OCI-LY3 (cell line): ENCODE measurements at regions not wholly inside any gene's neighbourhood (a gene's known extent, or its start where the extent isn't known, plus 50 kb on each side); places are given as distances from the start of the nearest gene placed in this dataset.

ENCODE experiments used
- H2AFZ ChIP-seq: fragments of 200-600, 300-600 bp; shearing (Covaris generic); 2 replicates; pipeline ENCODE4 v1.6.0; 2014; ENCODE audit warnings: antibody characterized with exemption, low read depth, low read length
- H3K27ac ChIP-seq: fragments of 200-600, 300-600 bp; sonication (generic); 2 replicates; pipeline ENCODE4 v1.5.1; 2014; ENCODE audit warnings: mild to moderate bottlenecking, low read length, moderate library complexity, mixed read lengths
- H3K27me3 ChIP-seq: fragments of 200-600, 300-600 bp; sonication (generic); 2 replicates; pipeline ENCODE4 v1.6.1; 2014; ENCODE audit warnings: low read depth, low read length, mixed read lengths
- H3K36me3 ChIP-seq: fragments of 200-600, 300-600 bp; sonication (generic); replicated peaks from 2 replicates; pipeline ENCODE3; 2014; ENCODE audit warnings: low read depth, low read length, mixed read lengths
- H3K4me1 ChIP-seq: fragments of 300-600, 200-600 bp; sonication (generic); 2 replicates; pipeline ENCODE4 v1.6.1; 2014; ENCODE audit warnings: low read length, mixed read lengths
- H3K4me2 ChIP-seq: fragments of 200-600, 300-600 bp; sonication (generic); 2 replicates; pipeline ENCODE4 v1.6.1; 2014; ENCODE audit warnings: low read length, mixed read lengths
- H3K4me3 ChIP-seq: fragments of 300-600, 200-600 bp; sonication (generic); 2 replicates; pipeline ENCODE4 v1.5.1; 2014; ENCODE audit warnings: antibody characterized with exemption, mild to moderate bottlenecking, low read length, moderate library complexity
- H3K79me2 ChIP-seq: fragments of 300-600, 200-600 bp; shearing (Covaris generic); 2 replicates; pipeline ENCODE4 v1.6.1; 2014; ENCODE audit warnings: mild to moderate bottlenecking, low read length, mixed read lengths
- H3K9ac ChIP-seq: fragments of 300-600, 200-600 bp; shearing (Covaris generic); 2 replicates; pipeline ENCODE4 v1.6.0; 2014; ENCODE audit warnings: mild to moderate bottlenecking, low read length, moderate library complexity
- H3K9me3 ChIP-seq: fragments of 200-600, 300-600 bp; shearing (Covaris generic); 2 replicates; pipeline ENCODE4 v1.6.1; 2014; ENCODE audit warnings: low read length, mixed read lengths; ENCODE audit not compliant: insufficient read depth
- H4K20me1 ChIP-seq: fragments of 200-600, 300-600 bp; sonication (generic); 2 replicates; pipeline ENCODE4 v1.6.1; 2016; ENCODE audit warnings: low read length, mixed read lengths; ENCODE audit not compliant: insufficient read depth
- CTCF ChIP-seq: fragments of 200-600, 300-600 bp; sonication (generic); IDR thresholded peaks from 2 replicates; pipeline ENCODE4 v1.5.1; 2014; ENCODE audit warnings: antibody characterized with exemption, low read length, low read depth
- EZH2phosphoT487 ChIP-seq: fragments of 200-600 bp; shearing (Covaris generic); IDR thresholded peaks from 2 replicates; pipeline ENCODE4 v1.6.1; 2018; ENCODE audit warnings: antibody characterized with exemption, mixed run types, low read depth

- H2AFZ ChIP-seq, result no peak overlapping the region
- no peak overlapping the region for H3K27ac ChIP-seq
- no peaks in the 10 kb centered on the region for H3K4me1 ChIP-seq
- no peaks in the 10 kb centered on the region for H3K79me2 ChIP-seq
- no peaks in the 10 kb centered on the region for H3K27me3 ChIP-seq
- no peak overlapping the region for H3K9ac ChIP-seq
- H3K36me3 ChIP-seq, result no peaks in the 10 kb centered on the region
- no peaks in the 10 kb centered on the region for H3K9me3 ChIP-seq
- no peak overlapping the region for H3K4me3 ChIP-seq
- no peak overlapping the region for H3K4me2 ChIP-seq
- TF ChIP-seq CTCF, result no peak
- no peak for TF ChIP-seq EZH2phosphoT487
- no peaks in the 10 kb centered on the region for H4K20me1 ChIP-seq
These were observed 167.7 kb upstream of the AFDN start for GRCh38 chr6:167659046-167659445.

- Histone ChIP-seq H3K36me3 (no peaks in the 10 kb centered on the region), H3K4me3 (no peak overlapping the region), H3K27me3 (no peaks in the 10 kb centered on the region), H3K9me3 (no peaks in the 10 kb centered on the region), H4K20me1 (no peaks in the 10 kb centered on the region), H3K9ac (no peak overlapping the region), H3K4me2 (no peak overlapping the region), H3K27ac (no peak overlapping the region), H3K79me2 (no peaks in the 10 kb centered on the region), H3K4me1 (no peaks in the 10 kb centered on the region), H2AFZ (no peak overlapping the region)
- no peak for TF ChIP-seq EZH2phosphoT487
- no peak for TF ChIP-seq CTCF
These were observed 166.3 kb upstream of the AFDN start for GRCh38 chr6:167660424-167660823.

- Histone ChIP-seq H3K4me2 (no peak overlapping the region), H3K27ac (no peak overlapping the region)
These were observed 165.7 kb upstream of the AFDN start for GRCh38 chr6:167660944-167661551.

GRCh38 chr6:167661552-167662044, 165.1 kb upstream of the AFDN start:
- Histone ChIP-seq H4K20me1 (no peaks in the 10 kb centered on the region), H3K9me3 (no peaks in the 10 kb centered on the region), H3K9ac (no peak overlapping the region), H3K27me3 (no peaks in the 10 kb centered on the region), H3K27ac (no peak overlapping the region), H3K4me1 (no peaks in the 10 kb centered on the region), H3K36me3 (no peaks in the 10 kb centered on the region), H3K79me2 (no peaks in the 10 kb centered on the region), H3K4me2 (no peak overlapping the region), H2AFZ (no peak overlapping the region), H3K4me3 (no peak overlapping the region)
- TF ChIP-seq CTCF (no peak), EZH2phosphoT487 (no peak)

More at GRCh38 chr6:167660944-167661551, 165.7 kb upstream of the AFDN start:
- Histone ChIP-seq H3K4me1 (no peaks in the 10 kb centered on the region), H3K4me3 (no peak overlapping the region), H3K79me2 (no peaks in the 10 kb centered on the region), H4K20me1 (no peaks in the 10 kb centered on the region), H3K9ac (no peak overlapping the region), H3K36me3 (no peaks in the 10 kb centered on the region), H3K9me3 (no peaks in the 10 kb centered on the region), H2AFZ (no peak overlapping the region), H3K27me3 (no peaks in the 10 kb centered on the region)
- TF ChIP-seq CTCF (no peak), EZH2phosphoT487 (no peak)
